ENCODE measurements at regions not wholly inside any gene's neighbourhood (a gene's known extent, or its start where the extent isn't known, plus 50 kb on each side); places are given as distances from the start of the nearest gene placed in this dataset.

DNA sequence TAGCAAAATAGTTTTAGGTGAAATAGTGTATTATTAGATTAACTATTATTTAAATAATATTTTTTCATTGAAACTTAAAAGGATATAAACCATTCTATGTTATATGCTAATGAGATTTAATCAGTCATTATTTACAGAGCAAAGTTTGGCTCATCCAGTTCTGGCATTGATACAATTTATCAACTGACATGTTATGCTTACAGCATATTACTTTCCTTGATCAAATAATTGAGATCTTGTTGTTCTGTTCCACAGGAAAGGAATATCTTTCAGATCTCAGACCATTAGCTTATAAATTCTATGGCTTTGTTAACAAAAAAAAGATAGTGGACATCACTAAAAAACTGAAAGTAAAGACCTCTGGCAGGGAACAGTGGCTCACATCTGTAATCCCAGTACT lies 403.0 kb downstream of the ZFHX3 start:
- TF ChIP-seq ZBTB7A (IDR thresholded peaks at IDR 0.05; ENCODE audit: low read depth), result no peak
- no peak for TF ChIP-seq CREB1 (IDR thresholded peaks at IDR 0.05; ENCODE audit: low read depth)

GRCh38 chr16:72639494-72639893 lies 408.4 kb downstream of the ZFHX3 start:
- TF ChIP-seq CREB1 (IDR thresholded peaks at IDR 0.05; ENCODE audit: low read depth) (no peak), EP300 (IDR thresholded peaks at IDR 0.05; ENCODE audit: borderline replicate concordance) (no peak), NFIC (IDR thresholded peaks at IDR 0.05) (no peak)
- TF ChIP-seq, protein P1, sequence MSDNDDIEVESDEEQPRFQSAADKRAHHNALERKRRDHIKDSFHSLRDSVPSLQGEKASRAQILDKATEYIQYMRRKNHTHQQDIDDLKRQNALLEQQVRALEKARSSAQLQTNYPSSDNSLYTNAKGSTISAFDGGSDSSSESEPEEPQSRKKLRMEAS (IDR thresholded peaks at IDR 0.05), result no peak

DNA sequence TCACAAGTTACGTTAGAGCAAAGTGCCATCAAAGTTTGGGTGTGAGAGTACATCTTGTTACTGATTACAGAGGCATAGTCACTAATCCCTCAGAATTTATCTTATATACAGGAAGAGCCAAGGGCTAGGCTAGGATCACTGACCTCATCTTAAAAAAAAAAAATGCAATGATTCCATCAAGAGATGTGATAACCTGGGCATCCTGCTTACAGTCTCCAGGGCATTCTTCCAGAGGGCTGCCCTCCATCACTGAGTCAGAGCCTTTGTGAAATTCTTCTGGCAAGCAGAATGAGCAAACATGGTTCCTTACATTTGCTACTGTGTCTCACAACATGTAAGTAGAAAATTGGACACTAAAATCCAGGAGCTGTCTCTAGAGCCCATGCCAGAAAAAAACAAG lies 410.6 kb downstream of the ZFHX3 start:
- TF ChIP-seq EP300 (IDR thresholded peaks at IDR 0.05; ENCODE audit: borderline replicate concordance), result no peak
- TF ChIP-seq REST (IDR thresholded peaks at IDR 0.05; ENCODE audit: low read depth), result no peak

GRCh38 chr16:72635694-72636093 lies 412.2 kb downstream of the ZFHX3 start:
- TF ChIP-seq ZBTB7A (IDR thresholded peaks at IDR 0.05; ENCODE audit: low read depth), result no peak
- no peak for TF ChIP-seq TEAD4 (IDR thresholded peaks at IDR 0.05)
- TF ChIP-seq CREB1 (IDR thresholded peaks at IDR 0.05; ENCODE audit: low read depth), result no peak
- TF ChIP-seq NFIC (IDR thresholded peaks at IDR 0.05), result no peak
- no peak for TF ChIP-seq TAF1 (IDR thresholded peaks at IDR 0.05; ENCODE audit: low read depth)
- no peak for TF ChIP-seq TCF12 (IDR thresholded peaks at IDR 0.05; ENCODE audit: low read depth)
- no peak for TF ChIP-seq RAD21 (IDR thresholded peaks at IDR 0.05; ENCODE audit: low read depth)
- no peak for TF ChIP-seq CEBPB (IDR thresholded peaks at IDR 0.05)
- no peak for TF ChIP-seq EGR1 (IDR thresholded peaks at IDR 0.05)
- no peak for TF ChIP-seq FOXM1 (IDR thresholded peaks at IDR 0.05; ENCODE audit: borderline replicate concordance, low read depth)
- TF ChIP-seq YY1 (IDR thresholded peaks at IDR 0.05; ENCODE audit: low read depth), result no peak
- TF ChIP-seq, protein P2, sequence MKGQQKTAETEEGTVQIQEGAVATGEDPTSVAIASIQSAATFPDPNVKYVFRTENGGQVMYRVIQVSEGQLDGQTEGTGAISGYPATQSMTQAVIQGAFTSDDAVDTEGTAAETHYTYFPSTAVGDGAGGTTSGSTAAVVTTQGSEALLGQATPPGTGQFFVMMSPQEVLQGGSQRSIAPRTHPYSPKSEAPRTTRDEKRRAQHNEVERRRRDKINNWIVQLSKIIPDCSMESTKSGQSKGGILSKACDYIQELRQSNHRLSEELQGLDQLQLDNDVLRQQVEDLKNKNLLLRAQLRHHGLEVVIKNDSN (IDR thresholded peaks at IDR 0.05), result no peak
- TF ChIP-seq REST (IDR thresholded peaks at IDR 0.05; ENCODE audit: low read depth), result no peak
- TF ChIP-seq EP300 (IDR thresholded peaks at IDR 0.05; ENCODE audit: borderline replicate concordance), result no peak
- TF ChIP-seq, protein P1 (IDR thresholded peaks at IDR 0.05), result no peak

DNA sequence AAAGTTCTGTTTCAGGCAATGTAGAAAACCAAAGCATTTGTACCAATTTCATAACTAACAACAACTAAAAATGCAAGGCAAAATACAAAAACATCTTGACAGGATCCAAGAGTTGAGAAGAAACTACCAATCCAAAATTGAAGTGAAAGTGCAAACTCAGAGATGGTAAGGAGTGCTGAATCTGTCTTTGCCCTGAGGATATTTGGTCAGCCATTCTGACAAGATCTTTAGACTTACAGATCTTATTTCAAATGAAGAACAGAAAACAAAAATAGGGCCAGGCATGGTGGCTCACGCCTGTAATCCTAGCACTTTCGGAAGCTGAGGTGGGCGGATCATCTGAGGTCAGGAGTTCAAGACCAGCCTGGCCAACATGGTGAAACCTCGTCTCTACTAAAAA lies 412.8 kb downstream of the ZFHX3 start:
- TF ChIP-seq RAD21 (IDR thresholded peaks at IDR 0.05; ENCODE audit: low read depth), result no peak
- TF ChIP-seq CREB1 (IDR thresholded peaks at IDR 0.05; ENCODE audit: low read depth), result no peak
- TF ChIP-seq TAF1 (IDR thresholded peaks at IDR 0.05; ENCODE audit: low read depth), result no peak
- no peak for TF ChIP-seq REST (IDR thresholded peaks at IDR 0.05; ENCODE audit: low read depth)
- TF ChIP-seq, protein P1 (IDR thresholded peaks at IDR 0.05), result no peak
- TF ChIP-seq TEAD4 (IDR thresholded peaks at IDR 0.05), result no peak
- no peak for TF ChIP-seq EGR1 (IDR thresholded peaks at IDR 0.05)
- TF ChIP-seq FOXM1 (IDR thresholded peaks at IDR 0.05; ENCODE audit: borderline replicate concordance, low read depth), result no peak
- TF ChIP-seq TCF12 (IDR thresholded peaks at IDR 0.05; ENCODE audit: low read depth), result no peak
- no peak for TF ChIP-seq YY1 (IDR thresholded peaks at IDR 0.05; ENCODE audit: low read depth)
- TF ChIP-seq EP300 (IDR thresholded peaks at IDR 0.05; ENCODE audit: borderline replicate concordance), result no peak
- no peak for TF ChIP-seq CEBPB (IDR thresholded peaks at IDR 0.05)
- TF ChIP-seq, protein P2 (IDR thresholded peaks at IDR 0.05), result no peak
- TF ChIP-seq NFIC (IDR thresholded peaks at IDR 0.05), result no peak
- TF ChIP-seq ZBTB7A (IDR thresholded peaks at IDR 0.05; ENCODE audit: low read depth), result no peak
